ENCODE measurements at regions not wholly inside any gene's neighbourhood (a gene's known extent, or its start where the extent isn't known, plus 50 kb on each side); places are given as distances from the start of the nearest gene placed in this dataset.
"Not testable (repeated sequence)": the region's sequence is repeated elsewhere in the genome, so short reads cannot be mapped to it uniquely, and the experiment has no call there.

- DNase-seq = no peak
Measured at GRCh38 chr2:31735716-31736115, 155.0 kb upstream of the SRD5A2 start.

GRCh38 chr2:31729442-31730092, 148.8 kb upstream of the SRD5A2 start:
- peak; percentile 24 for DNase-seq

- DNase-seq = no peak
Measured at GRCh38 chr2:31729065-31729439, 148.3 kb upstream of the SRD5A2 start.

GRCh38 chr2:31728406-31729064, 147.8 kb upstream of the SRD5A2 start:
- DNase-seq = no peak

- DNase-seq = no peak
Measured at GRCh38 chr2:31726457-31726856, 145.7 kb upstream of the SRD5A2 start.

- DNase-seq = no peak
Measured at GRCh38 chr2:31725444-31725843, 144.7 kb upstream of the SRD5A2 start.

- no peak for DNase-seq
Measured at GRCh38 chr2:31711737-31712136, 131.0 kb upstream of the SRD5A2 start.

GRCh38 chr2:31710121-31710520, 129.4 kb upstream of the SRD5A2 start:
- DNase-seq = no peak

- DNase-seq = no peak
Measured at GRCh38 chr2:31707992-31708391, 127.3 kb upstream of the SRD5A2 start.

GRCh38 chr2:31704561-31705212, 123.9 kb upstream of the SRD5A2 start:
- DNase-seq = no peak

- no peak for DNase-seq
Measured at GRCh38 chr2:31703253-31703652, 122.5 kb upstream of the SRD5A2 start.

GRCh38 chr2:31698722-31699121, 118.0 kb upstream of the SRD5A2 start:
- no peak for DNase-seq

GRCh38 chr2:31696068-31696467, 115.3 kb upstream of the SRD5A2 start:
- DNase-seq = no peak

- DNase-seq = peak; percentile 41
Measured at GRCh38 chr2:31694444-31694843, 113.7 kb upstream of the SRD5A2 start.

GRCh38 chr2:31693882-31694281, 113.1 kb upstream of the SRD5A2 start:
- peak; percentile 15 for DNase-seq

GRCh38 chr2:31688282-31688681, 107.5 kb upstream of the SRD5A2 start:
- peak; percentile 45 for DNase-seq

GRCh38 chr2:31683506-31683905, 102.8 kb upstream of the SRD5A2 start:
- DNase-seq = not testable (repeated sequence)

- peak; percentile 9 for DNase-seq
Measured at GRCh38 chr2:31675485-31675901, 94.8 kb upstream of the SRD5A2 start.

GRCh38 chr2:31674446-31674845, 93.7 kb upstream of the SRD5A2 start:
- DNase-seq = no peak

- no peak for DNase-seq
Measured at GRCh38 chr2:31666878-31667277, 86.1 kb upstream of the SRD5A2 start.

- no peak for DNase-seq
Measured at GRCh38 chr2:31664949-31665724, 84.4 kb upstream of the SRD5A2 start.

GRCh38 chr2:31660812-31661335, 80.1 kb upstream of the SRD5A2 start:
- no peak for DNase-seq

- no peak for DNase-seq
Measured at GRCh38 chr2:31660165-31660564, 79.4 kb upstream of the SRD5A2 start.
